DND-41 (cell line): ENCODE measurements at regions not wholly inside any gene's neighbourhood (a gene's known extent, or its start where the extent isn't known, plus 50 kb on each side); places are given as distances from the start of the nearest gene placed in this dataset.

ENCODE experiments used
- ATAC-seq: fragments of 200-7000 bp; cut with Tn5 transposase; 3 replicates; pipeline ENCODE4 v1.9.1; 2021; ENCODE audit warnings: low read depth; ENCODE audit not compliant: insufficient read depth
- DNase-seq: peaks from one replicate; pipeline ENCODE4 v3.0.0-alpha.2; 2020
- H2AFZ ChIP-seq: 2 replicates; pipeline ENCODE4 v1.6.0; 2012; ENCODE audit warnings: low read depth, low read length
- H3K27ac ChIP-seq: 2 replicates; pipeline ENCODE4 v1.5.1; 2012; ENCODE audit warnings: low read length, inconsistent platforms
- H3K27me3 ChIP-seq: fragments of 200-600 bp; sonication (generic); 2 replicates; pipeline ENCODE4 v1.6.0; 2012; ENCODE audit warnings: low read length, mild to moderate bottlenecking, inconsistent platforms; ENCODE audit not compliant: insufficient read depth, poor library complexity
- H3K36me3 ChIP-seq: 2 replicates; pipeline ENCODE4 v1.5.1; 2012; ENCODE audit warnings: low read length, inconsistent platforms; ENCODE audit not compliant: insufficient read depth
- H3K4me1 ChIP-seq: 2 replicates; pipeline ENCODE4 v1.5.1; 2012; ENCODE audit warnings: mild to moderate bottlenecking, low read length; ENCODE audit not compliant: insufficient read depth
- H3K4me2 ChIP-seq: 2 replicates; pipeline ENCODE4 v1.6.0; 2012; ENCODE audit warnings: mild to moderate bottlenecking, moderate library complexity, low read length, inconsistent platforms; ENCODE audit not compliant: insufficient read depth
- H3K4me3 ChIP-seq, 2 experiments: fragments of 200-600 bp in 1 of 2; shearing (Covaris generic) in 1 of 2; 2 replicates each; pipeline ENCODE4 v1.5.1; 2012 to 2016; ENCODE audit warnings: inconsistent platforms in 2 of 2, low read length in 2 of 2, mild to moderate bottlenecking in 2 of 2, low read depth in 1 of 2, moderate library complexity in 1 of 2
- H3K79me2 ChIP-seq: 2 replicates; pipeline ENCODE4 v1.6.0; 2012; ENCODE audit warnings: low read length, inconsistent platforms; ENCODE audit not compliant: insufficient read depth
- H3K9ac ChIP-seq: 2 replicates; pipeline ENCODE4 v1.6.0; 2012; ENCODE audit warnings: low read depth, mild to moderate bottlenecking, inconsistent platforms, low read length, moderate library complexity
- H3K9me3 ChIP-seq: 2 replicates; pipeline ENCODE4 v1.5.1; 2012; ENCODE audit warnings: low read length, moderate library complexity, mild to moderate bottlenecking, inconsistent platforms; ENCODE audit not compliant: insufficient read depth, severe bottlenecking
- H4K20me1 ChIP-seq: 2 replicates; pipeline ENCODE4 v1.6.0; 2012; ENCODE audit warnings: low read length; ENCODE audit not compliant: insufficient read depth
- EZH2 ChIP-seq: IDR thresholded peaks from 3 replicates; pipeline ENCODE4 v1.6.1; 2012; ENCODE audit warnings: borderline replicate concordance, low read depth, mild to moderate bottlenecking, moderate library complexity, low read length, inconsistent platforms; ENCODE audit not compliant: severe bottlenecking
- TF ChIP-seq, protein P1 (sequence below): IDR thresholded peaks from 2 replicates; pipeline ENCODE4 v1.5.1; 2012; ENCODE audit warnings: borderline replicate concordance, low read length, moderate library complexity, mild to moderate bottlenecking; ENCODE audit not compliant: poor library complexity, severe bottlenecking; ENCODE audit errors: extremely low read depth

GRCh38 chrY:8094429-8094828, 1182.9 kb upstream of the AMELY start:
- H3K4me2 ChIP-seq: no peak overlapping the region
- DNase-seq (no peak), ATAC-seq (no peak)
- H3K27me3 ChIP-seq: no peaks in the 10 kb centered on the region
- H3K36me3 ChIP-seq: no peaks in the 10 kb centered on the region
- H3K9me3 ChIP-seq: no peaks in the 10 kb centered on the region
- no peaks in the 10 kb centered on the region for H3K79me2 ChIP-seq
- no peak overlapping the region for H3K27ac ChIP-seq
- H3K4me3 ChIP-seq: no peak overlapping the region
- H3K9ac ChIP-seq: no peak overlapping the region
- H4K20me1 ChIP-seq: no peaks in the 10 kb centered on the region
- no peak overlapping the region for H2AFZ ChIP-seq
- no peaks in the 10 kb centered on the region for H3K4me1 ChIP-seq
- TF ChIP-seq EZH2: no peak

DNA sequence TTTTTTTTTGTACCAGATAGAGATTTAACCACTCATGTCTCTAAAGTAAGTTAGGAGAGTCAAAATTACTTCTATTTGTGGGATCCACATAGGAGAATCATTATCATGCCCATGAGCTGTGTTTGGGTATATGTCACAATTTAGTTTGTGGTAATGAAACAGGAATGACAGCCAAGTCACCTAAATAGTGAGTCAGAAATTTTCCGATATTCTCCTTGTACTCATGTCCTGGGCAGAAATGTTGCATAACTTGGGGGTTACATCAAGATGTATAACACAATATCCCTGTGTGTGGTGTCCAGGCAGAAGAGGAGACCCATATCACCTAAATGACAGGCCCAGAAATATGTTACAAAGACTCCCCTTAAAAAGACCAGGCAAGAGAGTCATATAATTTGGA, 1181.4 kb upstream of the AMELY start:
- Histone ChIP-seq H2AFZ (no peak overlapping the region), H3K9me3 (no peaks in the 10 kb centered on the region), H3K4me1 (no peaks in the 10 kb centered on the region), H4K20me1 (no peaks in the 10 kb centered on the region), H3K4me2 (no peak overlapping the region), H3K9ac (no peak overlapping the region), H3K27ac (no peak overlapping the region), H3K27me3 (no peaks in the 10 kb centered on the region), H3K4me3 (no peak overlapping the region), H3K36me3 (no peaks in the 10 kb centered on the region), H3K79me2 (no peaks in the 10 kb centered on the region)
- TF ChIP-seq EZH2: no peak
- TF ChIP-seq, protein P1, sequence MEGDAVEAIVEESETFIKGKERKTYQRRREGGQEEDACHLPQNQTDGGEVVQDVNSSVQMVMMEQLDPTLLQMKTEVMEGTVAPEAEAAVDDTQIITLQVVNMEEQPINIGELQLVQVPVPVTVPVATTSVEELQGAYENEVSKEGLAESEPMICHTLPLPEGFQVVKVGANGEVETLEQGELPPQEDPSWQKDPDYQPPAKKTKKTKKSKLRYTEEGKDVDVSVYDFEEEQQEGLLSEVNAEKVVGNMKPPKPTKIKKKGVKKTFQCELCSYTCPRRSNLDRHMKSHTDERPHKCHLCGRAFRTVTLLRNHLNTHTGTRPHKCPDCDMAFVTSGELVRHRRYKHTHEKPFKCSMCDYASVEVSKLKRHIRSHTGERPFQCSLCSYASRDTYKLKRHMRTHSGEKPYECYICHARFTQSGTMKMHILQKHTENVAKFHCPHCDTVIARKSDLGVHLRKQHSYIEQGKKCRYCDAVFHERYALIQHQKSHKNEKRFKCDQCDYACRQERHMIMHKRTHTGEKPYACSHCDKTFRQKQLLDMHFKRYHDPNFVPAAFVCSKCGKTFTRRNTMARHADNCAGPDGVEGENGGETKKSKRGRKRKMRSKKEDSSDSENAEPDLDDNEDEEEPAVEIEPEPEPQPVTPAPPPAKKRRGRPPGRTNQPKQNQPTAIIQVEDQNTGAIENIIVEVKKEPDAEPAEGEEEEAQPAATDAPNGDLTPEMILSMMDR: no peak
- ATAC-seq: no peak
- no peak for DNase-seq

GRCh38 chrY:8085925-8086324, 1174.4 kb upstream of the AMELY start:
- Histone ChIP-seq H4K20me1 (no peaks in the 10 kb centered on the region), H3K4me2 (no peak overlapping the region), H3K36me3 (no peaks in the 10 kb centered on the region), H3K27ac (no peak overlapping the region), H3K9me3 (no peaks in the 10 kb centered on the region), H3K4me3 (no peak overlapping the region), H3K79me2 (no peaks in the 10 kb centered on the region), H3K4me1 (no peaks in the 10 kb centered on the region), H3K9ac (no peak overlapping the region), H3K27me3 (no peaks in the 10 kb centered on the region), H2AFZ (no peak overlapping the region)
- ATAC-seq (no peak), DNase-seq (no peak)
- TF ChIP-seq EZH2: no peak
- TF ChIP-seq, protein P1: no peak

DNA sequence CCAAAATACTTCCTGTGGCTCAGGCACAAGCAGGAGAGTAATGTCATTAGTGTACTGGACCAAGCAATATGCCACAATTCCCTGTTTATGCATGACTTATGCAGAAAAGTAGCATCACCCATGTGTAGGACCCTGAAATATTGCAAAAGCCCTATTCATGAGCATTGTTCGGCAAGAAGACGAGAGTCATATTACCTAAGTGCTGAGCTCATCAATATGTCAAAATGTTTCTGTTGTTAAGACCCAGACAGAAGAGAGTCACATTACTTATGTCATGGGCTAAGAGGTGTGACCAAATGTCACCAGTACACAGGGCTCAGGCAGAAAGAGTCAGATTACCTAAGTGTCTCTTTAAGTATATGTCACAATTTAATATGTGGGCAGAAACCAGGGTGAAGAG, 1172.6 kb upstream of the AMELY start:
- H3K79me2 ChIP-seq: no peaks in the 10 kb centered on the region
- no peak overlapping the region for H3K27ac ChIP-seq
- no peaks in the 10 kb centered on the region for H3K4me1 ChIP-seq
- no peak overlapping the region for H2AFZ ChIP-seq
- H3K9me3 ChIP-seq: no peaks in the 10 kb centered on the region
- ATAC-seq: no peak
- H4K20me1 ChIP-seq: no peaks in the 10 kb centered on the region
- H3K27me3 ChIP-seq: no peaks in the 10 kb centered on the region
- TF ChIP-seq, protein P1: no peak
- TF ChIP-seq EZH2: no peak
- no peak for DNase-seq
- H3K9ac ChIP-seq: no peak overlapping the region
- H3K4me2 ChIP-seq: no peak overlapping the region
- H3K36me3 ChIP-seq: no peaks in the 10 kb centered on the region
- H3K4me3 ChIP-seq: no peak overlapping the region
